ENCODE measurements at regions not wholly inside any gene's neighbourhood (a gene's known extent, or its start where the extent isn't known, plus 50 kb on each side); places are given as distances from the start of the nearest gene placed in this dataset.

GRCh38 chr20:55919319-55919718 lies 86.0 kb downstream of the CBLN4 start:
- TF ChIP-seq CTCF (conservative IDR thresholded peaks at IDR 0.05; ENCODE audit: low read depth in 2 of 2), result no peak
- TF ChIP-seq REST (IDR thresholded peaks at IDR 0.05; ENCODE audit: unreplicated experiment), result no peak

Measured in GM23338 (cell line).